Panc1 (cell line): ENCODE measurements at regions not wholly inside any gene's neighbourhood (a gene's known extent, or its start where the extent isn't known, plus 50 kb on each side); places are given as distances from the start of the nearest gene placed in this dataset.

ENCODE experiments used
- ATAC-seq: fragments of 200-7000 bp; cut with Tn5 transposase; 2 replicates; pipeline ENCODE4 v1.9.1; 2020; ENCODE audit warnings: mild to moderate bottlenecking, moderate library complexity
- BruUV-seq: library from RNA; stranded (reverse); fragments of 400-500 nt; replicated peaks from 2 replicates; lab custom pipeline; 2021; lab: Mats Ljungman, UMichigan
- CTCF ChIA-PET: fragments of 300-600 bp; sonication (Branson Sonifier 250); formaldehyde crosslinking; loops from one replicate; lab custom pipeline; 2022; ENCODE audit warnings: antibody characterized with exemption; lab: Charles Lee
- POLR2A ChIA-PET: fragments of 300-600 bp; sonication (Branson Sonifier 250); formaldehyde crosslinking; loops from one replicate; lab custom pipeline; 2022; ENCODE audit warnings: antibody characterized with exemption; lab: Charles Lee
- DNase-seq: peaks from one replicate; pipeline ENCODE4 v3.0.0-alpha.2; 2010; ENCODE audit warnings: low read depth, low spot score
- H3K27ac ChIP-seq: 2 replicates; pipeline ENCODE4 v1.5.1; 2011; ENCODE audit warnings: mild to moderate bottlenecking, low read length, inconsistent platforms
- H3K27me3 ChIP-seq: fragments of 200-500 bp; sonication (Bioruptor generic); 2 replicates; pipeline ENCODE4 v1.6.0; 2014; ENCODE audit warnings: low read length, inconsistent platforms; ENCODE audit not compliant: control insufficient read depth, insufficient read depth
- H3K36me3 ChIP-seq: fragments of 200-500 bp; sonication (Bioruptor generic); 2 replicates; pipeline ENCODE4 v1.5.1; 2014; ENCODE audit warnings: inconsistent platforms, mild to moderate bottlenecking, low read length, moderate library complexity; ENCODE audit not compliant: control insufficient read depth, insufficient read depth
- H3K4me1 ChIP-seq: 2 replicates; pipeline ENCODE4 v1.5.1; 2011; ENCODE audit warnings: inconsistent platforms, mild to moderate bottlenecking, low read length, moderate library complexity; ENCODE audit not compliant: control insufficient read depth, insufficient read depth
- H3K4me3 ChIP-seq, 2 experiments: 2 replicates each; pipeline ENCODE4 v1.5.1; 2011 to 2012; ENCODE audit warnings: low read depth in 2 of 2, low read length in 2 of 2, mild to moderate bottlenecking in 2 of 2, inconsistent platforms in 1 of 2, moderate library complexity in 1 of 2
- H3K9me3 ChIP-seq: fragments of 200-500 bp; sonication (Bioruptor generic); 2 replicates; pipeline ENCODE4 v1.5.1; 2014; ENCODE audit warnings: low read depth, mild to moderate bottlenecking, inconsistent platforms, low read length, moderate library complexity; ENCODE audit not compliant: control insufficient read depth, insufficient read depth
- POLR2AphosphoS5 ChIP-seq: IDR thresholded peaks from 2 replicates; pipeline ENCODE4 v1.6.1; 2012; ENCODE audit warnings: mild to moderate bottlenecking, low read depth, low read length, moderate library complexity
- SIN3A ChIP-seq: IDR thresholded peaks from 2 replicates; pipeline ENCODE4 v1.6.1; 2012; ENCODE audit warnings: low read depth, mild to moderate bottlenecking, low read length, moderate library complexity, borderline replicate concordance; ENCODE audit not compliant: insufficient read depth
- TCF7L2 ChIP-seq: IDR thresholded peaks from 2 replicates; pipeline ENCODE4 v1.6.1; 2011; ENCODE audit warnings: mild to moderate bottlenecking, low read depth, low read length, inconsistent platforms
- in situ Hi-C: cut with HindIII; loops from 2 replicates; pipeline ENCODE4 v1.10.0; 2016; ENCODE audit warnings: low sequenced_read_pairs, low pct_unique_long_range_greater_than_20kb
- intact Hi-C: fragments of 100-400 bp; cut with micrococcal nuclease; formaldehyde crosslinking; loops from one replicate; pipeline ENCODE4 v1.10.0; 2022; ENCODE audit not compliant: unreplicated experiment
- TF ChIP-seq, protein P1 (sequence below), 2 experiments: IDR thresholded peaks; 2 replicates each; pipeline ENCODE4 v1.6.1; 2011 to 2012; ENCODE audit warnings: low read depth in 2 of 2, control low read depth in 1 of 2, low read length in 1 of 2, mild to moderate bottlenecking in 1 of 2, moderate library complexity in 1 of 2; ENCODE audit not compliant: insufficient read depth in 1 of 2
- TF ChIP-seq, protein P2 (sequence below): fragments of 450-650 bp; IDR thresholded peaks from 2 replicates; pipeline ENCODE4 v1.5.1; 2017; ENCODE audit warnings: mild to moderate bottlenecking

GRCh38 chr22:22050141-22050775 is 67.7 kb upstream of the TOP3B start:
- Histone ChIP-seq H3K27ac (no peak overlapping the region), H3K4me3 (no peak overlapping the region), H3K4me1 (no peaks in the 10 kb centered on the region), H3K36me3 (no peaks in the 10 kb centered on the region), H3K9me3 (no peaks in the 10 kb centered on the region), H3K27me3 (no peaks in the 10 kb centered on the region)
- ChIA-PET POLR2A (no interaction called here), CTCF (no interaction called here)
- intact Hi-C loops (no loop called here), in situ Hi-C loops (no loop called here)
- DNase-seq (no peak), ATAC-seq (no peak)
- BruUV-seq = no TSS peak
- TF ChIP-seq POLR2AphosphoS5 (no peak), SIN3A (no peak), TCF7L2 (no peak)
- TF ChIP-seq, protein P1, sequence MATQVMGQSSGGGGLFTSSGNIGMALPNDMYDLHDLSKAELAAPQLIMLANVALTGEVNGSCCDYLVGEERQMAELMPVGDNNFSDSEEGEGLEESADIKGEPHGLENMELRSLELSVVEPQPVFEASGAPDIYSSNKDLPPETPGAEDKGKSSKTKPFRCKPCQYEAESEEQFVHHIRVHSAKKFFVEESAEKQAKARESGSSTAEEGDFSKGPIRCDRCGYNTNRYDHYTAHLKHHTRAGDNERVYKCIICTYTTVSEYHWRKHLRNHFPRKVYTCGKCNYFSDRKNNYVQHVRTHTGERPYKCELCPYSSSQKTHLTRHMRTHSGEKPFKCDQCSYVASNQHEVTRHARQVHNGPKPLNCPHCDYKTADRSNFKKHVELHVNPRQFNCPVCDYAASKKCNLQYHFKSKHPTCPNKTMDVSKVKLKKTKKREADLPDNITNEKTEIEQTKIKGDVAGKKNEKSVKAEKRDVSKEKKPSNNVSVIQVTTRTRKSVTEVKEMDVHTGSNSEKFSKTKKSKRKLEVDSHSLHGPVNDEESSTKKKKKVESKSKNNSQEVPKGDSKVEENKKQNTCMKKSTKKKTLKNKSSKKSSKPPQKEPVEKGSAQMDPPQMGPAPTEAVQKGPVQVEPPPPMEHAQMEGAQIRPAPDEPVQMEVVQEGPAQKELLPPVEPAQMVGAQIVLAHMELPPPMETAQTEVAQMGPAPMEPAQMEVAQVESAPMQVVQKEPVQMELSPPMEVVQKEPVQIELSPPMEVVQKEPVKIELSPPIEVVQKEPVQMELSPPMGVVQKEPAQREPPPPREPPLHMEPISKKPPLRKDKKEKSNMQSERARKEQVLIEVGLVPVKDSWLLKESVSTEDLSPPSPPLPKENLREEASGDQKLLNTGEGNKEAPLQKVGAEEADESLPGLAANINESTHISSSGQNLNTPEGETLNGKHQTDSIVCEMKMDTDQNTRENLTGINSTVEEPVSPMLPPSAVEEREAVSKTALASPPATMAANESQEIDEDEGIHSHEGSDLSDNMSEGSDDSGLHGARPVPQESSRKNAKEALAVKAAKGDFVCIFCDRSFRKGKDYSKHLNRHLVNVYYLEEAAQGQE (IDR thresholded peaks at IDR 0.05; ENCODE audit: insufficient read depth in 1 of 2, low read depth in 2 of 2, low read length in 1 of 2) = no peak
- TF ChIP-seq, protein P2, sequence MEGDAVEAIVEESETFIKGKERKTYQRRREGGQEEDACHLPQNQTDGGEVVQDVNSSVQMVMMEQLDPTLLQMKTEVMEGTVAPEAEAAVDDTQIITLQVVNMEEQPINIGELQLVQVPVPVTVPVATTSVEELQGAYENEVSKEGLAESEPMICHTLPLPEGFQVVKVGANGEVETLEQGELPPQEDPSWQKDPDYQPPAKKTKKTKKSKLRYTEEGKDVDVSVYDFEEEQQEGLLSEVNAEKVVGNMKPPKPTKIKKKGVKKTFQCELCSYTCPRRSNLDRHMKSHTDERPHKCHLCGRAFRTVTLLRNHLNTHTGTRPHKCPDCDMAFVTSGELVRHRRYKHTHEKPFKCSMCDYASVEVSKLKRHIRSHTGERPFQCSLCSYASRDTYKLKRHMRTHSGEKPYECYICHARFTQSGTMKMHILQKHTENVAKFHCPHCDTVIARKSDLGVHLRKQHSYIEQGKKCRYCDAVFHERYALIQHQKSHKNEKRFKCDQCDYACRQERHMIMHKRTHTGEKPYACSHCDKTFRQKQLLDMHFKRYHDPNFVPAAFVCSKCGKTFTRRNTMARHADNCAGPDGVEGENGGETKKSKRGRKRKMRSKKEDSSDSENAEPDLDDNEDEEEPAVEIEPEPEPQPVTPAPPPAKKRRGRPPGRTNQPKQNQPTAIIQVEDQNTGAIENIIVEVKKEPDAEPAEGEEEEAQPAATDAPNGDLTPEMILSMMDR = no peak

- intact Hi-C loops = no loop called here
- TF ChIP-seq SIN3A = no peak
- TF ChIP-seq, protein P2 = no peak
- no peak for TF ChIP-seq POLR2AphosphoS5
- TF ChIP-seq, protein P1 (IDR thresholded peaks at IDR 0.05; ENCODE audit: insufficient read depth in 1 of 2, low read depth in 2 of 2, low read length in 1 of 2) = no peak
- TF ChIP-seq TCF7L2 = no peak
- ChIA-PET POLR2A (no interaction called here), CTCF (no interaction called here)
- Histone ChIP-seq H3K4me3 (no peak overlapping the region), H3K4me1 (no peaks in the 10 kb centered on the region), H3K36me3 (no peaks in the 10 kb centered on the region), H3K9me3 (no peaks in the 10 kb centered on the region), H3K27ac (no peak overlapping the region), H3K27me3 (no peaks in the 10 kb centered on the region)
- no peak for ATAC-seq
- in situ Hi-C loops = no loop called here
- BruUV-seq = no TSS peak
- no peak for DNase-seq
Measured at GRCh38 chr22:22049684-22050083, 67.1 kb upstream of the TOP3B start.
